Inflammatory macrophage treated with lipopolysaccharide for 1 hour (primary cell): ENCODE measurements at regions not wholly inside any gene's neighbourhood (a gene's known extent, or its start where the extent isn't known, plus 50 kb on each side); places are given as distances from the start of the nearest gene placed in this dataset.

ENCODE experiments used
- DNase-seq, 2 donors: peaks; one replicate each; pipeline ENCODE4 v3.0.0-alpha.2; 2020 to 2022

- no peak for DNase-seq
Observed at GRCh38 chr1:39141925-39142324, 62.6 kb upstream of the MACF1 start.

GRCh38 chr1:39142401-39143060, 62.0 kb upstream of the MACF1 start:
- no peak for DNase-seq

GRCh38 chr1:39144924-39145323, 59.6 kb upstream of the MACF1 start:
- DNase-seq = no peak

- peak in 1 of 2 donors; percentile 30 for DNase-seq
Observed at GRCh38 chr1:39145331-39145965, 59.0 kb upstream of the MACF1 start.

GRCh38 chr1:39146681-39147080, 57.8 kb upstream of the MACF1 start:
- no peak for DNase-seq

- DNase-seq = no peak
Observed at GRCh38 chr1:39147099-39148025, 57.1 kb upstream of the MACF1 start.

- DNase-seq = no peak
Observed at GRCh38 chr1:39148942-39149341, 55.6 kb upstream of the MACF1 start.

GRCh38 chr1:39149509-39149908, 55.0 kb upstream of the MACF1 start:
- no peak for DNase-seq

GRCh38 chr1:39150779-39151178, 53.7 kb upstream of the MACF1 start:
- DNase-seq = no peak

- DNase-seq = no peak
Observed at GRCh38 chr1:39151267-39151666, 53.2 kb upstream of the MACF1 start.

GRCh38 chr1:39152923-39153322, 51.6 kb upstream of the MACF1 start:
- no peak for DNase-seq

GRCh38 chr1:39153684-39154083, 50.8 kb upstream of the MACF1 start:
- no peak for DNase-seq

- peak; percentile 45 to 76 for DNase-seq
Observed at GRCh38 chr1:39154553-39155421, 49.7 kb upstream of the MACF1 start.
